ENCODE measurements at regions not wholly inside any gene's neighbourhood (a gene's known extent, or its start where the extent isn't known, plus 50 kb on each side); places are given as distances from the start of the nearest gene placed in this dataset.

GRCh38 chr3:27792869-27793268, 70.7 kb upstream of the EOMES start:
- CTCF ChIA-PET: no interaction called here
- H2AFZ ChIP-seq (ENCODE audit: low read length): no peak overlapping the region
- intact Hi-C loops (cut with micrococcal nuclease): no loop called here
- no peak for ATAC-seq
- no peaks in the 10 kb centered on the region for H3K4me1 ChIP-seq (ENCODE audit: insufficient read depth, low read length)
- H3K27me3 ChIP-seq (ENCODE audit: low read length): peaks cover 36% of the 10 kb centered on the region
- H3K9ac ChIP-seq (ENCODE audit: low read length): no peak overlapping the region
- no TSS peak for BruUV-seq (replicated peaks)
- POLR2A ChIA-PET (ENCODE audit: unreplicated experiment): no interaction called here
- TF ChIP-seq EZH2 (IDR thresholded peaks at IDR 0.05; ENCODE audit: low read length, unreplicated experiment): no peak
- TF ChIP-seq EZH2phosphoT487 (IDR thresholded peaks at IDR 0.05; ENCODE audit: borderline replicate concordance, low read length): no peak
- TF ChIP-seq, protein P1, sequence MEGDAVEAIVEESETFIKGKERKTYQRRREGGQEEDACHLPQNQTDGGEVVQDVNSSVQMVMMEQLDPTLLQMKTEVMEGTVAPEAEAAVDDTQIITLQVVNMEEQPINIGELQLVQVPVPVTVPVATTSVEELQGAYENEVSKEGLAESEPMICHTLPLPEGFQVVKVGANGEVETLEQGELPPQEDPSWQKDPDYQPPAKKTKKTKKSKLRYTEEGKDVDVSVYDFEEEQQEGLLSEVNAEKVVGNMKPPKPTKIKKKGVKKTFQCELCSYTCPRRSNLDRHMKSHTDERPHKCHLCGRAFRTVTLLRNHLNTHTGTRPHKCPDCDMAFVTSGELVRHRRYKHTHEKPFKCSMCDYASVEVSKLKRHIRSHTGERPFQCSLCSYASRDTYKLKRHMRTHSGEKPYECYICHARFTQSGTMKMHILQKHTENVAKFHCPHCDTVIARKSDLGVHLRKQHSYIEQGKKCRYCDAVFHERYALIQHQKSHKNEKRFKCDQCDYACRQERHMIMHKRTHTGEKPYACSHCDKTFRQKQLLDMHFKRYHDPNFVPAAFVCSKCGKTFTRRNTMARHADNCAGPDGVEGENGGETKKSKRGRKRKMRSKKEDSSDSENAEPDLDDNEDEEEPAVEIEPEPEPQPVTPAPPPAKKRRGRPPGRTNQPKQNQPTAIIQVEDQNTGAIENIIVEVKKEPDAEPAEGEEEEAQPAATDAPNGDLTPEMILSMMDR (conservative IDR thresholded peaks at IDR 0.05; ENCODE audit: low read depth, low read length): no peak
- H3K4me2 ChIP-seq (ENCODE audit: low read length): no peak overlapping the region
- H3K4me3 ChIP-seq (ENCODE audit: low read length): no peak overlapping the region
- no peak for DNase-seq
- H3K9me2 ChIP-seq (replicated peaks; ENCODE audit: low read length): no peaks in the 10 kb centered on the region
- no peaks in the 10 kb centered on the region for H3K9me3 ChIP-seq (ENCODE audit: low read length)
- H4K20me1 ChIP-seq (ENCODE audit: low read length): no peaks in the 10 kb centered on the region
- no peak overlapping the region for H3K27ac ChIP-seq (ENCODE audit: low read length)
- H3F3A ChIP-seq (ENCODE audit: low read length, unreplicated experiment): no peaks in the 10 kb centered on the region
- no peaks in the 10 kb centered on the region for H3K36me3 ChIP-seq (ENCODE audit: low read depth, low read length)
- H3K79me2 ChIP-seq (ENCODE audit: low read length): no peaks in the 10 kb centered on the region

DNA sequence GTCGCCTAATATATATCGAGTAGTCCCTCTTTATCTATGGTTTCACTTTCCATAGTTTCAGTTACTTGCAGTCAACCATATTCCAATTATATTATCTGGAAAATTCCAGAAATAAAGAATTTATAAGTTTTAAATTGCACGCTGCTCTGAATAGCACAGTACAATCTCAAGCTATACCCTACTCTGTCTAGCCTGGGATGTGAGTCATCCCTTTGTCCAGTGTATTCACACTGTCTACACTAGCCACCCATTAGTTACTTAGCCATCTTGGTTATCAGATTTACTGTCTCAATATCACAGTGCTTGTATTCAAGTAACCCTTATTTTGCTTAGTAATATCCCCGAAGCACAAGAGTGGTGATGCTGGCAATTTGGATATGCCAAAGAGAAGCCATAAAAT, 72.1 kb upstream of the EOMES start:
- no peaks in the 10 kb centered on the region for H4K20me1 ChIP-seq (ENCODE audit: low read length)
- H3K4me3 ChIP-seq (ENCODE audit: low read length): no peak overlapping the region
- peaks cover 42% of the 10 kb centered on the region for H3K27me3 ChIP-seq (ENCODE audit: low read length)
- no peak overlapping the region for H2AFZ ChIP-seq (ENCODE audit: low read length)
- TF ChIP-seq EZH2phosphoT487 (IDR thresholded peaks at IDR 0.05; ENCODE audit: borderline replicate concordance, low read length) (no peak), EZH2 (IDR thresholded peaks at IDR 0.05; ENCODE audit: low read length, unreplicated experiment) (no peak)
- TF ChIP-seq, protein P1 (conservative IDR thresholded peaks at IDR 0.05; ENCODE audit: low read depth, low read length): no peak
- ChIA-PET POLR2A (ENCODE audit: unreplicated experiment) (no interaction called here), CTCF (no interaction called here)
- no peak overlapping the region for H3K27ac ChIP-seq (ENCODE audit: low read length)
- intact Hi-C loops (cut with micrococcal nuclease): no loop called here
- H3K9me2 ChIP-seq (replicated peaks; ENCODE audit: low read length): no peaks in the 10 kb centered on the region
- H3K9me3 ChIP-seq (ENCODE audit: low read length): no peaks in the 10 kb centered on the region
- H3K4me2 ChIP-seq (ENCODE audit: low read length): no peak overlapping the region
- ATAC-seq: peak; percentile 62; the same call in 1 of the 2 replicates
- no peaks in the 10 kb centered on the region for H3K4me1 ChIP-seq (ENCODE audit: insufficient read depth, low read length)
- no peaks in the 10 kb centered on the region for H3K36me3 ChIP-seq (ENCODE audit: low read depth, low read length)
- DNase-seq: no peak
- H3K9ac ChIP-seq (ENCODE audit: low read length): no peak overlapping the region
- no peaks in the 10 kb centered on the region for H3K79me2 ChIP-seq (ENCODE audit: low read length)
- H3F3A ChIP-seq (ENCODE audit: low read length, unreplicated experiment): no peaks in the 10 kb centered on the region
- BruUV-seq (replicated peaks): no TSS peak

DNA sequence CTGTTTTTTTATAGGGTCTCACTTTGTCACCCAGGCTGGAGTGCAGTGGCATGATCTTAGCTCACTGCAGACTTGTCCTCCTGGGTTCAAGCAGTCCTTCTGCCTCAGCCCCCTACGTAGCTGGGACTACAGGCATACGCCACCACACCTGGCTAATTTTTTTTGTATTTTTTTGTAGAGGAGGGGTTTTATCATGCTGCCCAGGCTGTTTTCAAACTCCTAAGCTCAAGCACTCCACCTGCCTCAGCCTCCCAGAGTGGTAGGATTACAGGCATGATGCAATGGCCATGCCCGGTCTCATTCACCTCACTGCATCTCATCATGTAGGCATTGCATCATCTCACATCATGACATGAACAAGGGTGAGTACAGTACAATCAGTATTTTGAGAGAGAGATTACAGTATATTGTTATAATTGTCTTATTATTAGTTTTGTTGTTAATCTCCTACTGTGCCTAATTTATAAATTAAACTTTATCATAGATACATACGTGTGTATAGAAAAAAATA, 74.3 kb upstream of the EOMES start:
- DNase-seq (no peak), ATAC-seq (no peak)
- Histone ChIP-seq H3K36me3 (ENCODE audit: low read depth, low read length) (no peaks in the 10 kb centered on the region), H3K4me1 (ENCODE audit: insufficient read depth, low read length) (no peaks in the 10 kb centered on the region), H4K20me1 (ENCODE audit: low read length) (no peaks in the 10 kb centered on the region), H3K27me3 (ENCODE audit: low read length) (peaks cover 42% of the 10 kb centered on the region), H3K4me3 (ENCODE audit: low read length) (no peak overlapping the region), H2AFZ (ENCODE audit: low read length) (no peak overlapping the region), H3K27ac (ENCODE audit: low read length) (no peak overlapping the region), H3K9me2 (replicated peaks; ENCODE audit: low read length) (no peaks in the 10 kb centered on the region), H3K4me2 (ENCODE audit: low read length) (no peak overlapping the region), H3F3A (ENCODE audit: low read length, unreplicated experiment) (no peaks in the 10 kb centered on the region), H3K79me2 (ENCODE audit: low read length) (no peaks in the 10 kb centered on the region), H3K9ac (ENCODE audit: low read length) (no peak overlapping the region), H3K9me3 (ENCODE audit: low read length) (no peaks in the 10 kb centered on the region)
- no TSS peak for BruUV-seq (replicated peaks)
- CTCF ChIA-PET: no interaction called here
- POLR2A ChIA-PET (ENCODE audit: unreplicated experiment): no interaction called here
- TF ChIP-seq EZH2 (IDR thresholded peaks at IDR 0.05; ENCODE audit: low read length, unreplicated experiment) (no peak), EZH2phosphoT487 (IDR thresholded peaks at IDR 0.05; ENCODE audit: borderline replicate concordance, low read length) (no peak)
- TF ChIP-seq, protein P1 (conservative IDR thresholded peaks at IDR 0.05; ENCODE audit: low read depth, low read length): no peak
- intact Hi-C loops (cut with micrococcal nuclease): no loop called here

Measured in PC-3 (cell line).